ENCODE measurements at regions not wholly inside any gene's neighbourhood (a gene's known extent, or its start where the extent isn't known, plus 50 kb on each side); places are given as distances from the start of the nearest gene placed in this dataset.
"Not testable (repeated sequence)": the region's sequence is repeated elsewhere in the genome, so short reads cannot be mapped to it uniquely, and the experiment has no call there.

GRCh38 chr1:4468386-4468785, 186.0 kb upstream of the AJAP1 start:
- DNase-seq: no peak

GRCh38 chr1:4468804-4469514, 185.4 kb upstream of the AJAP1 start:
- DNase-seq: peak in 4 of 56 donors; percentile 14 to 46 (median 24)

GRCh38 chr1:4476394-4476793, 178.0 kb upstream of the AJAP1 start:
- no peak for DNase-seq

- no peak for DNase-seq
Observed at GRCh38 chr1:4481451-4481850, 173.0 kb upstream of the AJAP1 start.

GRCh38 chr1:4482526-4482925, 171.9 kb upstream of the AJAP1 start:
- DNase-seq: no peak

- no peak for DNase-seq
Observed at GRCh38 chr1:4483021-4483625, 171.3 kb upstream of the AJAP1 start.

- peak in 19 of 56 donors; percentile 6 to 78 (median 22) for DNase-seq
Observed at GRCh38 chr1:4485398-4485797, 169.0 kb upstream of the AJAP1 start.

- no peak for DNase-seq
Observed at GRCh38 chr1:4485878-4486277, 168.5 kb upstream of the AJAP1 start.

- DNase-seq: no peak
Observed at GRCh38 chr1:4486408-4487120, 167.8 kb upstream of the AJAP1 start.

- DNase-seq: no peak
Observed at GRCh38 chr1:4488018-4488417, 166.4 kb upstream of the AJAP1 start.

- no peak for DNase-seq
Observed at GRCh38 chr1:4489486-4489885, 164.9 kb upstream of the AJAP1 start.

GRCh38 chr1:4489992-4490391, 164.4 kb upstream of the AJAP1 start:
- not testable (repeated sequence) for DNase-seq

GRCh38 chr1:4494027-4494426, 160.4 kb upstream of the AJAP1 start:
- no peak for DNase-seq

- no peak for DNase-seq
Observed at GRCh38 chr1:4494558-4494957, 159.9 kb upstream of the AJAP1 start.

- DNase-seq: no peak
Observed at GRCh38 chr1:4495809-4496208, 158.6 kb upstream of the AJAP1 start.

- DNase-seq: no peak
Observed at GRCh38 chr1:4500441-4500840, 154.0 kb upstream of the AJAP1 start.

GRCh38 chr1:4506591-4506990, 147.8 kb upstream of the AJAP1 start:
- no peak for DNase-seq

GRCh38 chr1:4509206-4509605, 145.2 kb upstream of the AJAP1 start:
- DNase-seq: no peak

GRCh38 chr1:4510276-4510691, 144.1 kb upstream of the AJAP1 start:
- DNase-seq: peak in 1 of 56 donors; percentile 2

- DNase-seq: no peak
Observed at GRCh38 chr1:4511374-4511773, 143.0 kb upstream of the AJAP1 start.

GRCh38 chr1:4512636-4513035, 141.8 kb upstream of the AJAP1 start:
- peak in 14 of 56 donors; percentile 5 to 43 (median 12) for DNase-seq

- no peak for DNase-seq
Observed at GRCh38 chr1:4513685-4514084, 140.7 kb upstream of the AJAP1 start.

Data from amygdala (tissue), 56 donors.